ENCODE measurements at regions not wholly inside any gene's neighbourhood (a gene's known extent, or its start where the extent isn't known, plus 50 kb on each side); places are given as distances from the start of the nearest gene placed in this dataset.

- TF ChIP-seq EP300 (IDR thresholded peaks at IDR 0.05) (no peak), CTCF (IDR thresholded peaks at IDR 0.05) (no peak)
These were observed 300.2 kb downstream of the MAP2K6 start for GRCh38 chr17:69714669-69715068.

All from suprapubic skin (tissue), 3 donors.